ENCODE measurements at regions not wholly inside any gene's neighbourhood (a gene's known extent, or its start where the extent isn't known, plus 50 kb on each side); places are given as distances from the start of the nearest gene placed in this dataset.
A peak's percentile ranks its signal among the peaks of the same experiment; 100 is the strongest.

- no peak for DNase-seq (ENCODE audit: low read depth)
Measured at GRCh38 chr1:75668813-75669212, 55.7 kb upstream of the ACADM start.

GRCh38 chr1:75671708-75672107 lies 52.8 kb upstream of the ACADM start:
- DNase-seq (ENCODE audit: low read depth) = no peak

- no peak for DNase-seq (ENCODE audit: low read depth)
Measured at GRCh38 chr1:75672108-75672507, 52.4 kb upstream of the ACADM start.

GRCh38 chr1:75672528-75673393 lies 51.7 kb upstream of the ACADM start:
- peak; percentile 75 for DNase-seq (ENCODE audit: low read depth)

GRCh38 chr1:75673399-75673798 lies 51.1 kb upstream of the ACADM start:
- no peak for DNase-seq (ENCODE audit: low read depth)

GRCh38 chr1:75673885-75674284 lies 50.6 kb upstream of the ACADM start:
- no peak for DNase-seq (ENCODE audit: low read depth)
